OCI-LY3 (cell line): ENCODE measurements at regions not wholly inside any gene's neighbourhood (a gene's known extent, or its start where the extent isn't known, plus 50 kb on each side); places are given as distances from the start of the nearest gene placed in this dataset.

ENCODE experiments used
- H2AFZ ChIP-seq: fragments of 200-600, 300-600 bp; shearing (Covaris generic); 2 replicates; pipeline ENCODE4 v1.6.0; 2014; ENCODE audit warnings: antibody characterized with exemption, low read depth, low read length
- H3K27ac ChIP-seq: fragments of 200-600, 300-600 bp; sonication (generic); 2 replicates; pipeline ENCODE4 v1.5.1; 2014; ENCODE audit warnings: mild to moderate bottlenecking, low read length, moderate library complexity, mixed read lengths
- H3K27me3 ChIP-seq: fragments of 200-600, 300-600 bp; sonication (generic); 2 replicates; pipeline ENCODE4 v1.6.1; 2014; ENCODE audit warnings: low read depth, low read length, mixed read lengths
- H3K36me3 ChIP-seq: fragments of 200-600, 300-600 bp; sonication (generic); replicated peaks from 2 replicates; pipeline ENCODE3; 2014; ENCODE audit warnings: low read depth, low read length, mixed read lengths
- H3K4me1 ChIP-seq: fragments of 300-600, 200-600 bp; sonication (generic); 2 replicates; pipeline ENCODE4 v1.6.1; 2014; ENCODE audit warnings: low read length, mixed read lengths
- H3K4me2 ChIP-seq: fragments of 200-600, 300-600 bp; sonication (generic); 2 replicates; pipeline ENCODE4 v1.6.1; 2014; ENCODE audit warnings: low read length, mixed read lengths
- H3K4me3 ChIP-seq: fragments of 300-600, 200-600 bp; sonication (generic); 2 replicates; pipeline ENCODE4 v1.5.1; 2014; ENCODE audit warnings: antibody characterized with exemption, mild to moderate bottlenecking, low read length, moderate library complexity
- H3K79me2 ChIP-seq: fragments of 300-600, 200-600 bp; shearing (Covaris generic); 2 replicates; pipeline ENCODE4 v1.6.1; 2014; ENCODE audit warnings: mild to moderate bottlenecking, low read length, mixed read lengths
- H3K9ac ChIP-seq: fragments of 300-600, 200-600 bp; shearing (Covaris generic); 2 replicates; pipeline ENCODE4 v1.6.0; 2014; ENCODE audit warnings: mild to moderate bottlenecking, low read length, moderate library complexity
- H3K9me3 ChIP-seq: fragments of 200-600, 300-600 bp; shearing (Covaris generic); 2 replicates; pipeline ENCODE4 v1.6.1; 2014; ENCODE audit warnings: low read length, mixed read lengths; ENCODE audit not compliant: insufficient read depth
- H4K20me1 ChIP-seq: fragments of 200-600, 300-600 bp; sonication (generic); 2 replicates; pipeline ENCODE4 v1.6.1; 2016; ENCODE audit warnings: low read length, mixed read lengths; ENCODE audit not compliant: insufficient read depth
- CTCF ChIP-seq: fragments of 200-600, 300-600 bp; sonication (generic); IDR thresholded peaks from 2 replicates; pipeline ENCODE4 v1.5.1; 2014; ENCODE audit warnings: antibody characterized with exemption, low read length, low read depth
- EZH2phosphoT487 ChIP-seq: fragments of 200-600 bp; shearing (Covaris generic); IDR thresholded peaks from 2 replicates; pipeline ENCODE4 v1.6.1; 2018; ENCODE audit warnings: antibody characterized with exemption, mixed run types, low read depth

- no peak overlapping the region for H2AFZ ChIP-seq
- H3K9me3 ChIP-seq: no peaks in the 10 kb centered on the region
- no peak overlapping the region for H3K4me3 ChIP-seq
- no peaks in the 10 kb centered on the region for H3K27me3 ChIP-seq
- H3K4me1 ChIP-seq: no peaks in the 10 kb centered on the region
- TF ChIP-seq CTCF (no peak), EZH2phosphoT487 (no peak)
- no peaks in the 10 kb centered on the region for H3K36me3 ChIP-seq
- no peak overlapping the region for H3K9ac ChIP-seq
- H3K27ac ChIP-seq: no peak overlapping the region
- no peaks in the 10 kb centered on the region for H3K79me2 ChIP-seq
- no peaks in the 10 kb centered on the region for H4K20me1 ChIP-seq
- no peak overlapping the region for H3K4me2 ChIP-seq
These were observed 549.2 kb downstream of the GOLGA6L6 start for GRCh38 chr15:19992428-19992827.

- 0 out of 2 replicates have a peak, but pooled peaks cover 2% of the 10 kb centered on the region for H3K9me3 ChIP-seq
- no peaks in the 10 kb centered on the region for H4K20me1 ChIP-seq
- H2AFZ ChIP-seq: no peak overlapping the region
- H3K4me2 ChIP-seq: no peak overlapping the region
- no peak overlapping the region for H3K9ac ChIP-seq
- no peak overlapping the region for H3K4me3 ChIP-seq
- TF ChIP-seq EZH2phosphoT487 (no peak), CTCF (no peak)
- no peaks in the 10 kb centered on the region for H3K79me2 ChIP-seq
- H3K27ac ChIP-seq: no peak overlapping the region
- no peaks in the 10 kb centered on the region for H3K36me3 ChIP-seq
- no peaks in the 10 kb centered on the region for H3K27me3 ChIP-seq
- H3K4me1 ChIP-seq: no peaks in the 10 kb centered on the region
These were observed 553.4 kb downstream of the GOLGA6L6 start for GRCh38 chr15:19988094-19988660.

- H3K4me1 ChIP-seq: no peaks in the 10 kb centered on the region
These were observed 554.1 kb downstream of the GOLGA6L6 start for GRCh38 chr15:19987389-19988048.

GRCh38 chr15:19984101-19984500 lies 557.5 kb downstream of the GOLGA6L6 start:
- Histone ChIP-seq H3K79me2 (no peaks in the 10 kb centered on the region), H3K36me3 (no peaks in the 10 kb centered on the region), H3K4me3 (no peak overlapping the region), H4K20me1 (no peaks in the 10 kb centered on the region), H3K4me2 (no peak overlapping the region), H3K9me3 (0 out of 2 replicates have a peak, but pooled peaks cover 2% of the 10 kb centered on the region), H3K27me3 (no peaks in the 10 kb centered on the region), H2AFZ (no peak overlapping the region), H3K9ac (no peak overlapping the region), H3K4me1 (no peaks in the 10 kb centered on the region), H3K27ac (no peak overlapping the region)
- TF ChIP-seq CTCF (no peak), EZH2phosphoT487 (no peak)

More at GRCh38 chr15:19987389-19988048, 554.1 kb downstream of the GOLGA6L6 start:
- Histone ChIP-seq H3K27ac (no peak overlapping the region), H3K9ac (no peak overlapping the region), H2AFZ (no peak overlapping the region), H3K27me3 (no peaks in the 10 kb centered on the region), H3K4me2 (no peak overlapping the region), H3K36me3 (no peaks in the 10 kb centered on the region), H3K4me3 (no peak overlapping the region), H3K9me3 (0 out of 2 replicates have a peak, but pooled peaks cover 2% of the 10 kb centered on the region), H3K79me2 (no peaks in the 10 kb centered on the region), H4K20me1 (no peaks in the 10 kb centered on the region)
- TF ChIP-seq CTCF (no peak), EZH2phosphoT487 (no peak)
